CD14-positive monocyte (primary cell): ENCODE measurements at regions not wholly inside any gene's neighbourhood (a gene's known extent, or its start where the extent isn't known, plus 50 kb on each side); places are given as distances from the start of the nearest gene placed in this dataset.
A peak's percentile ranks its signal among the peaks of the same experiment; 100 is the strongest.

ENCODE experiments used
- DNase-seq, 3 donors: peaks; one replicate each; pipeline ENCODE4 v3.0.0-alpha.2; 2011 to 2022
- H2AFZ ChIP-seq: 2 replicates; pipeline ENCODE4 v1.6.0; 2012; ENCODE audit warnings: mild to moderate bottlenecking, low read depth, low read length, inconsistent platforms; ENCODE audit not compliant: insufficient read depth, poor library complexity, severe bottlenecking
- H3K27ac ChIP-seq, 2 donors: 1 replicate in 1 of 2; 2 replicates in 1 of 2; pipeline ENCODE4 v1.5.1; 2012 to 2013; ENCODE audit warnings: low read length in 2 of 2, control low read depth in 1 of 2, inconsistent platforms in 1 of 2, low read depth in 1 of 2, mild to moderate bottlenecking in 1 of 2
- H3K27me3 ChIP-seq, 2 donors: one replicate each; pipeline versions ENCODE4 v1.6.0 to v1.6.1; 2011 to 2013; ENCODE audit warnings: low read length in 2 of 2; ENCODE audit not compliant: control insufficient read depth in 2 of 2, insufficient read depth in 2 of 2
- H3K36me3 ChIP-seq, 2 donors: replicated peaks in 1 of 2; 1 replicate in 1 of 2; 2 replicates in 1 of 2; pipeline versions ENCODE4 v1.5.1 to v1.6.1; 2012 to 2013; ENCODE audit warnings: low read length in 2 of 2, control low read depth in 1 of 2, inconsistent platforms in 1 of 2, mild to moderate bottlenecking in 1 of 2; ENCODE audit not compliant: insufficient read depth in 2 of 2, control insufficient read depth in 1 of 2
- H3K4me1 ChIP-seq, 2 donors: 1 replicate in 1 of 2; 2 replicates in 1 of 2; pipeline versions ENCODE4 v1.5.1 to v1.6.1; 2012 to 2013; ENCODE audit warnings: low read length in 2 of 2, control low read depth in 1 of 2, inconsistent platforms in 1 of 2, mild to moderate bottlenecking in 1 of 2, moderate library complexity in 1 of 2; ENCODE audit not compliant: insufficient read depth in 2 of 2, control insufficient read depth in 1 of 2
- H3K4me2 ChIP-seq: replicated peaks from 2 replicates; pipeline ENCODE3; 2012; ENCODE audit warnings: low read length, moderate library complexity, mild to moderate bottlenecking; ENCODE audit not compliant: poor library complexity, severe bottlenecking; ENCODE audit errors: extremely low read depth
- H3K4me3 ChIP-seq, 3 experiments: fragments of 200-600 bp in 1 of 3; sonication (generic) in 1 of 3; replicated peaks in 1 of 3; 1 replicate in 2 of 3; 2 replicates in 1 of 3; pipeline ENCODE4 v1.5.1; 2011 to 2013; ENCODE audit warnings: low read length in 3 of 3, mild to moderate bottlenecking in 3 of 3, control low read depth in 2 of 3, low read depth in 2 of 3, inconsistent platforms in 1 of 3, moderate library complexity in 1 of 3
- H3K79me2 ChIP-seq: 2 replicates; pipeline ENCODE4 v1.6.0; 2012; ENCODE audit warnings: mild to moderate bottlenecking, control low read depth, inconsistent platforms, low read length, moderate library complexity; ENCODE audit not compliant: insufficient read depth
- H3K9ac ChIP-seq: 2 replicates; pipeline ENCODE4 v1.6.0; 2017; ENCODE audit warnings: low read length, mild to moderate bottlenecking; ENCODE audit not compliant: insufficient read depth, poor library complexity, severe bottlenecking
- H3K9me3 ChIP-seq, 2 donors: replicated peaks in 1 of 2; 1 replicate in 1 of 2; 2 replicates in 1 of 2; pipeline versions ENCODE4 v1.5.1 to v1.6.1; 2012 to 2013; ENCODE audit warnings: low read length in 2 of 2, control low read depth in 1 of 2; ENCODE audit not compliant: control insufficient read depth in 1 of 2, insufficient read depth in 1 of 2
- H4K20me1 ChIP-seq: 2 replicates; pipeline ENCODE4 v1.6.0; 2012; ENCODE audit warnings: mild to moderate bottlenecking, low read length, control low read depth, moderate library complexity; ENCODE audit not compliant: insufficient read depth
- H3K27ac Mint-ChIP-seq, 7 donors: one replicate each; pipeline ENCODE4 v1.8.0; 2020; ENCODE audit warnings: mild to moderate bottlenecking in 7 of 7, mixed read lengths in 7 of 7, moderate library complexity in 6 of 7, inconsistent platforms in 2 of 7
- H3K27me3 Mint-ChIP-seq, 3 donors: one replicate each; pipeline ENCODE4 v1.8.0; 2021 to 2022; ENCODE audit warnings: low read depth in 3 of 3, mild to moderate bottlenecking in 3 of 3, mixed read lengths in 3 of 3, moderate library complexity in 3 of 3, inconsistent platforms in 1 of 3
- H3K36me3 Mint-ChIP-seq, 2 donors: one replicate each; pipeline ENCODE4 v1.8.0; 2020; ENCODE audit warnings: mixed read lengths in 2 of 2, inconsistent platforms in 1 of 2, mild to moderate bottlenecking in 1 of 2
- H3K4me1 Mint-ChIP-seq: one replicate; pipeline ENCODE4 v1.8.0; 2020; ENCODE audit warnings: mild to moderate bottlenecking, mixed read lengths
- H3K4me3 Mint-ChIP-seq, 2 donors: one replicate each; pipeline ENCODE4 v1.8.0; 2020; ENCODE audit warnings: mild to moderate bottlenecking in 2 of 2, mixed read lengths in 2 of 2, moderate library complexity in 1 of 2
- H3K9me3 Mint-ChIP-seq, 7 donors: one replicate each; pipeline ENCODE4 v1.8.0; 2020 to 2022; ENCODE audit warnings: mixed read lengths in 7 of 7, mild to moderate bottlenecking in 6 of 7, moderate library complexity in 6 of 7, inconsistent platforms in 2 of 7
- CTCF ChIP-seq: fragments of 200-600 bp; IDR thresholded peaks from one replicate; pipeline ENCODE4 v1.8.0; 2022; ENCODE audit warnings: antibody characterized with exemption, mild to moderate bottlenecking
- WGBS: methylation state at CpG from one replicate; pipeline ENCODE4 v1.1.5; 2013; ENCODE audit warnings: missing lambda C conversion rate; ENCODE audit not compliant: insufficient coverage; 5-methylcytosine and 5-hydroxymethylcytosine counted together
- intact Hi-C, 2 donors: fragments of 100-400 bp; cut with micrococcal nuclease; formaldehyde crosslinking; loops; one replicate each; pipeline versions ENCODE4 v1.15.0 to v1.15.1; 2023

GRCh38 chr7:91596287-91596686, 284.2 kb downstream of the MTERF1 start:
- Histone ChIP-seq H2AFZ (no peak overlapping the region), H3K79me2 (no peaks in the 10 kb centered on the region), H4K20me1 (no peaks in the 10 kb centered on the region), H3K9me3 (no peaks in the 10 kb centered on the region), H3K27me3 (no peaks in the 10 kb centered on the region), H3K4me2 (no peak overlapping the region), H3K4me1 (no peaks in the 10 kb centered on the region), H3K27ac (no peak overlapping the region), H3K9ac (no peak overlapping the region), H3K36me3 (no peaks in the 10 kb centered on the region), H3K4me3 (no peak overlapping the region)
- Mint-ChIP-seq H3K9me3 (peaks cover 2 to 6% (median 6%) of the 10 kb centered on the region in 7 donors), H3K27me3 (peaks cover 0 to 2% (median 0%) of the 10 kb centered on the region in 3 donors), H3K4me3 (no peak overlapping the region), H3K36me3 (no peaks in the 10 kb centered on the region), H3K27ac (no peak overlapping the region), H3K4me1 (no peaks in the 10 kb centered on the region)
- intact Hi-C loops: no loop called here
- no peak for TF ChIP-seq CTCF
- no peak for DNase-seq
- 0% methylated on average over 1 of the region's 2 CpGs for WGBS

- Histone ChIP-seq H3K9me3 (no peaks in the 10 kb centered on the region), H3K4me3 (no peak overlapping the region), H3K27ac (no peak overlapping the region), H3K9ac (no peak overlapping the region), H2AFZ (no peak overlapping the region), H3K4me1 (no peaks in the 10 kb centered on the region), H3K79me2 (no peaks in the 10 kb centered on the region), H4K20me1 (no peaks in the 10 kb centered on the region), H3K27me3 (no peaks in the 10 kb centered on the region), H3K4me2 (no peak overlapping the region), H3K36me3 (no peaks in the 10 kb centered on the region)
- WGBS: 60% methylated on average over 1 of the region's 1 CpG
- H3K9me3 Mint-ChIP-seq: peaks cover 0 to 2% (median 0%) of the 10 kb centered on the region in 7 donors
- peaks cover 0 to 3% (median 2%) of the 10 kb centered on the region in 3 donors for H3K27me3 Mint-ChIP-seq
- no peak overlapping the region for H3K4me3 Mint-ChIP-seq
- H3K4me1 Mint-ChIP-seq: no peaks in the 10 kb centered on the region
- intact Hi-C loops: no loop called here
- TF ChIP-seq CTCF: no peak
- H3K27ac Mint-ChIP-seq: peak overlapping the region in 1 of 7 donors; percentile 5
- DNase-seq: no peak
- no peaks in the 10 kb centered on the region for H3K36me3 Mint-ChIP-seq
Measured at GRCh38 chr7:91598791-91599190, 281.7 kb downstream of the MTERF1 start.
